PC-9 (cell line): ENCODE measurements at regions not wholly inside any gene's neighbourhood (a gene's known extent, or its start where the extent isn't known, plus 50 kb on each side); places are given as distances from the start of the nearest gene placed in this dataset.

ENCODE experiments used
- BruUV-seq: library from RNA; stranded (reverse); fragments of 400-500 nt; replicated peaks from 2 replicates; lab custom pipeline; 2021; lab: Mats Ljungman, UMichigan
- CTCF ChIA-PET: fragments of 300-600 bp; sonication (Branson Sonifier 250); formaldehyde crosslinking; loops from one replicate; lab custom pipeline; 2022; ENCODE audit warnings: antibody characterized with exemption; lab: Charles Lee
- POLR2A ChIA-PET: fragments of 300-600 bp; sonication (Branson Sonifier 250); formaldehyde crosslinking; loops from one replicate; lab custom pipeline; 2022; ENCODE audit warnings: antibody characterized with exemption; ENCODE audit not compliant: unreplicated experiment; lab: Charles Lee
- DNase-seq, 2 experiments: peaks; one replicate each; pipeline versions ENCODE4 v3.0.0 to v3.0.0-alpha.2; 2015 to 2022; ENCODE audit warnings: mixed read lengths in 1 of 2
- H2AFZ ChIP-seq: fragments of 200-600 bp; sonication (generic); 2 replicates; pipeline ENCODE4 v1.8.1; 2017; ENCODE audit warnings: antibody characterized with exemption
- H3F3A ChIP-seq: fragments of 200-600 bp; sonication (generic); 2 replicates; pipeline ENCODE4 v1.8.1; 2017; ENCODE audit warnings: antibody characterized with exemption, mild to moderate bottlenecking, low read depth; ENCODE audit not compliant: insufficient read depth
- H3K27ac ChIP-seq: fragments of 200-600 bp; sonication (generic); 2 replicates; pipeline ENCODE4 v1.6.1; 2016; ENCODE audit warnings: mixed run types
- H3K27me3 ChIP-seq: fragments of 200-600 bp; sonication (generic); 2 replicates; pipeline ENCODE4 v1.6.1; 2016; ENCODE audit warnings: low read depth, mixed run types; ENCODE audit not compliant: insufficient read depth
- H3K36me3 ChIP-seq: fragments of 200-600 bp; sonication (generic); 2 replicates; pipeline ENCODE4 v1.6.1; 2016; ENCODE audit warnings: low read depth, mixed run types
- H3K4me1 ChIP-seq: fragments of 200-600 bp; sonication (generic); replicated peaks from 2 replicates; pipeline ENCODE4 v1.6.1; 2016; ENCODE audit warnings: mixed run types; ENCODE audit not compliant: insufficient read depth
- H3K4me2 ChIP-seq: fragments of 200-600 bp; sonication (generic); 2 replicates; pipeline ENCODE4 v1.6.1; 2017; ENCODE audit warnings: mixed run types
- H3K4me3 ChIP-seq: fragments of 200-600 bp; sonication (generic); 2 replicates; pipeline ENCODE4 v1.6.1; 2016; ENCODE audit warnings: mixed run types
- H3K79me2 ChIP-seq: fragments of 200-600 bp; sonication (generic); 2 replicates; pipeline ENCODE4 v1.6.1; 2017; ENCODE audit warnings: low read depth, mixed run types
- H3K9me2 ChIP-seq: fragments of 200-600 bp; sonication (generic); 2 replicates; pipeline ENCODE4 v1.8.1; 2017; ENCODE audit warnings: mild to moderate bottlenecking; ENCODE audit not compliant: insufficient read depth
- H3K9me3 ChIP-seq: fragments of 200-600 bp; sonication (generic); 2 replicates; pipeline ENCODE4 v1.8.1; 2016; ENCODE audit warnings: low read depth; ENCODE audit not compliant: insufficient read depth
- H4K20me1 ChIP-seq: fragments of 200-600 bp; sonication (generic); 2 replicates; pipeline ENCODE4 v1.8.1; 2017; ENCODE audit not compliant: insufficient read depth
- EZH2 ChIP-seq: fragments of 200-600 bp; sonication (generic); IDR thresholded peaks from 2 replicates; pipeline ENCODE4 v1.8.0; 2017; ENCODE audit warnings: antibody characterized with exemption, low read depth
- intact Hi-C: fragments of 100-400 bp; cut with micrococcal nuclease; formaldehyde crosslinking; loops from one replicate; pipeline ENCODE4 v1.10.0; 2022; ENCODE audit not compliant: unreplicated experiment
- TF ChIP-seq, protein P1 (sequence below): fragments of 200-600 bp; sonication (generic); conservative IDR thresholded peaks from 2 replicates; pipeline ENCODE4 v1.6.1; 2017; ENCODE audit warnings: mixed run types, antibody characterized with exemption, mild to moderate bottlenecking, moderate library complexity

DNA sequence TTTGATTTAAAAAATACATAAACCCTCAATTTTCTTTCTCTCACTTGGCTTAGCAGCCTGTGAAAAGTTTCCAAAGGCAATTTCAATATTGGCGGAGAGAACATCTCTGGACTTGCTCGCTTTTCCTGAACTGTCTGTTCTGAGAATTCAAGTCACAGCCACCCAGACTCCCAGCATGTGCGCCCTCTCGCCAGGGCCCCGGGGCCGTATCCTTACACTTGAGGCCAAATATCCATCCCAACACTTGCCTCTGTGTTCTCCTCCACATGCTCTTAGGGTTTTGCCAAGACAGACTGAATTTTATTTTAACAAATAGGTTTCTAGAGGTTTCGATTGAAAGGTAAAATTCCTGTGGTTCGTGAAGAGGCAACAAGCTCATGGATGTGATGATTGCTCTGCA lies 111.5 kb upstream of the GPR26 start:
- H3K9me3 ChIP-seq, result no peaks in the 10 kb centered on the region
- DNase-seq, result no peak
- H3K36me3 ChIP-seq, result no peaks in the 10 kb centered on the region
- TF ChIP-seq EZH2, result no peak
- TF ChIP-seq, protein P1, sequence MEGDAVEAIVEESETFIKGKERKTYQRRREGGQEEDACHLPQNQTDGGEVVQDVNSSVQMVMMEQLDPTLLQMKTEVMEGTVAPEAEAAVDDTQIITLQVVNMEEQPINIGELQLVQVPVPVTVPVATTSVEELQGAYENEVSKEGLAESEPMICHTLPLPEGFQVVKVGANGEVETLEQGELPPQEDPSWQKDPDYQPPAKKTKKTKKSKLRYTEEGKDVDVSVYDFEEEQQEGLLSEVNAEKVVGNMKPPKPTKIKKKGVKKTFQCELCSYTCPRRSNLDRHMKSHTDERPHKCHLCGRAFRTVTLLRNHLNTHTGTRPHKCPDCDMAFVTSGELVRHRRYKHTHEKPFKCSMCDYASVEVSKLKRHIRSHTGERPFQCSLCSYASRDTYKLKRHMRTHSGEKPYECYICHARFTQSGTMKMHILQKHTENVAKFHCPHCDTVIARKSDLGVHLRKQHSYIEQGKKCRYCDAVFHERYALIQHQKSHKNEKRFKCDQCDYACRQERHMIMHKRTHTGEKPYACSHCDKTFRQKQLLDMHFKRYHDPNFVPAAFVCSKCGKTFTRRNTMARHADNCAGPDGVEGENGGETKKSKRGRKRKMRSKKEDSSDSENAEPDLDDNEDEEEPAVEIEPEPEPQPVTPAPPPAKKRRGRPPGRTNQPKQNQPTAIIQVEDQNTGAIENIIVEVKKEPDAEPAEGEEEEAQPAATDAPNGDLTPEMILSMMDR, result no peak
- no peak overlapping the region for H3K27ac ChIP-seq
- H3K9me2 ChIP-seq, result no peaks in the 10 kb centered on the region
- H3K4me1 ChIP-seq, result no peaks in the 10 kb centered on the region
- BruUV-seq, result no TSS peak
- intact Hi-C loops, result loop anchor here (5.0 kb wide), 1 partner anchor 907 kb away; no protein-coding TSS in a partner anchor
- no peak overlapping the region for H3K4me3 ChIP-seq
- H2AFZ ChIP-seq, result no peak overlapping the region
- ChIA-PET POLR2A (no interaction called here), CTCF (no interaction called here)
- peaks cover 48% of the 10 kb centered on the region for H3K27me3 ChIP-seq
- no peaks in the 10 kb centered on the region for H3F3A ChIP-seq
- no peaks in the 10 kb centered on the region for H3K79me2 ChIP-seq
- H3K4me2 ChIP-seq, result no peak overlapping the region
- no peaks in the 10 kb centered on the region for H4K20me1 ChIP-seq

DNA sequence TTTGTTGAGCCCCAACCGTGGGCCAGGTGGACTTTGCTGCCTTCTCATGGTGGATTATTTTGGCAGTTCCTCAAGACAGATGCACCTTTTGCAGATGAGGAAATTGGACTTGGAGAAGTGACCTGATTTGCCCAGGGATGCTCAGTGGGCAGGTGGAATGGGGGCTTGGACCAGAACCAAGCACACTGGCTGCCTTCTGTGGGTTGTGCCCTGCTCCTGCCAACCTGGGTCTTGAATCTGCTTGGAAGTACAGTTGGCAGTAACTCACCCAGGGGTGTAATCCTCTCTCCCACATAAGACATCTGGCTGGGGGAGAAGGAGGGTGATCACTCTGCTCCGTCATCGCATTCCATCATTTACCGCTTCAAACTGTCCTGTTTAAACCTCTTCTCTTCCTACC lies 110.5 kb upstream of the GPR26 start:
- no peak for DNase-seq
- ChIA-PET POLR2A (no interaction called here), CTCF (no interaction called here)
- Histone ChIP-seq H3K4me2 (no peak overlapping the region), H3K79me2 (no peaks in the 10 kb centered on the region), H3K4me3 (no peak overlapping the region), H3F3A (no peaks in the 10 kb centered on the region), H3K27ac (no peak overlapping the region), H3K27me3 (peaks cover 48% of the 10 kb centered on the region), H3K36me3 (no peaks in the 10 kb centered on the region), H4K20me1 (no peaks in the 10 kb centered on the region), H3K4me1 (no peaks in the 10 kb centered on the region), H2AFZ (no peak overlapping the region), H3K9me2 (no peaks in the 10 kb centered on the region), H3K9me3 (no peaks in the 10 kb centered on the region)
- intact Hi-C loops, result loop anchor here (5.0 kb wide), 1 partner anchor 908 kb away; no protein-coding TSS in a partner anchor
- no TSS peak for BruUV-seq
- TF ChIP-seq EZH2, result no peak
- TF ChIP-seq, protein P1, result no peak

DNA sequence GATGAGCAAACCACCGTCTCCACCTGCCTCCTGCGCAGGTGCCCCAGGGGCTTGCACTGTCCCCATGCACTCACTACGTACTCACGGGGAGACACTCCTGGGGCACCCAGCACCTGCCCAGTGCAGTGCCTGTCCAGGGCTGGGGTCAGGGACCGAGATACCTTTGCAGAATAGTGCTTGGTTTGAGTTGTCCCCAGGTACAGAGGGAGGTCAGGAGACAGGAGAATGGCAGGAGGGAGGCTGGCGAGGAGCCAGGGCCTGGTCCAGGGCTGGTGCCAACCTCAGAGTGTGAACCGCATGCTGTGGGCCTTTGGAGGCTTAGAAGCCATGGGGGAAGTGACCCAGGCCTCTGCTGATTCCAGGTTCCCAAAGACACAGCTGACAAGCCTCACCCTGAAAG lies 110.1 kb upstream of the GPR26 start:
- BruUV-seq, result no TSS peak
- Histone ChIP-seq H3K4me1 (no peaks in the 10 kb centered on the region), H3K4me3 (no peak overlapping the region), H2AFZ (no peak overlapping the region), H4K20me1 (no peaks in the 10 kb centered on the region), H3F3A (no peaks in the 10 kb centered on the region), H3K79me2 (no peaks in the 10 kb centered on the region), H3K9me3 (no peaks in the 10 kb centered on the region), H3K9me2 (no peaks in the 10 kb centered on the region), H3K4me2 (no peak overlapping the region), H3K27me3 (peaks cover 44% of the 10 kb centered on the region), H3K27ac (no peak overlapping the region), H3K36me3 (no peaks in the 10 kb centered on the region)
- CTCF ChIA-PET, result no interaction called here
- intact Hi-C loops, result loop anchor here (5.0 kb wide), 1 partner anchor 909 kb away; no protein-coding TSS in a partner anchor
- TF ChIP-seq, protein P1, result no peak
- DNase-seq, result no peak
- POLR2A ChIA-PET, result no interaction called here
